Smooth muscle cell (in vitro differentiated cells): ENCODE measurements at regions not wholly inside any gene's neighbourhood (a gene's known extent, or its start where the extent isn't known, plus 50 kb on each side); places are given as distances from the start of the nearest gene placed in this dataset.
"Not testable (repeated sequence)": the region's sequence is repeated elsewhere in the genome, so short reads cannot be mapped to it uniquely, and the experiment has no call there.

Experiments used
- DNase-seq: peaks from one replicate; lab custom pipeline; 2025; ENCODE audit not compliant: unreplicated experiment; lab: John Stamatoyannopoulos, UW
- H2AFZ ChIP-seq: fragments of 200-600 bp; sonication (generic); 2 replicates; pipeline ENCODE4 v1.6.0; 2016; ENCODE audit warnings: antibody characterized with exemption, low read depth, mild to moderate bottlenecking
- H3F3A ChIP-seq: fragments of 200-600 bp; sonication (generic); 2 replicates; pipeline ENCODE4 v1.6.0; 2017; ENCODE audit warnings: antibody characterized with exemption, low read depth
- H3K27ac ChIP-seq: fragments of 200-600 bp; sonication (generic); 2 replicates; pipeline ENCODE4 v1.5.1; 2016; ENCODE audit warnings: low read depth, mild to moderate bottlenecking
- H3K27me3 ChIP-seq: fragments of 200-600 bp; sonication (generic); 2 replicates; pipeline ENCODE4 v1.6.1; 2016; ENCODE audit warnings: low read depth, mild to moderate bottlenecking
- H3K36me3 ChIP-seq: fragments of 200-600 bp; sonication (generic); 2 replicates; pipeline ENCODE4 v1.5.1; 2016; ENCODE audit warnings: low read depth
- H3K4me1 ChIP-seq: fragments of 200-600 bp; sonication (generic); 2 replicates; pipeline ENCODE4 v1.5.1; 2016; ENCODE audit warnings: low read depth
- H3K4me2 ChIP-seq: fragments of 200-600 bp; sonication (generic); 2 replicates; pipeline ENCODE4 v1.6.0; 2016; ENCODE audit warnings: mild to moderate bottlenecking
- H3K4me3 ChIP-seq: fragments of 200-600 bp; sonication (generic); 2 replicates; pipeline ENCODE4 v1.5.1; 2016; ENCODE audit warnings: mild to moderate bottlenecking
- H3K79me2 ChIP-seq: fragments of 200-600 bp; sonication (generic); 2 replicates; pipeline ENCODE4 v1.6.0; 2016; ENCODE audit warnings: low read depth, mild to moderate bottlenecking
- H3K9ac ChIP-seq: fragments of 200-600 bp; sonication (generic); 2 replicates; pipeline ENCODE4 v1.6.0; 2016; ENCODE audit warnings: low read depth
- H3K9me3 ChIP-seq: fragments of 200-600 bp; sonication (generic); replicated peaks from 2 replicates; pipeline ENCODE4 v1.5.1; 2016; ENCODE audit warnings: low read depth
- H4K20me1 ChIP-seq: fragments of 200-600 bp; sonication (generic); 2 replicates; pipeline ENCODE4 v1.6.0; 2016; ENCODE audit warnings: low read depth
- CTCF ChIP-seq: fragments of 200-600 bp; sonication (generic); IDR thresholded peaks from 2 replicates; pipeline ENCODE4 v1.5.1; 2017; ENCODE audit warnings: borderline replicate concordance, mild to moderate bottlenecking, antibody characterized with exemption; ENCODE audit not compliant: insufficient read depth, poor library complexity, severe bottlenecking
- WGBS: methylation state at CpG from one replicate; pipeline ENCODE4 v1.1.7; 2016; ENCODE audit warnings: low lambda C conversion rate; 5-methylcytosine and 5-hydroxymethylcytosine counted together

GRCh38 chr2:215828528-215829184 is 184.7 kb downstream of the MREG start:
- no peaks in the 10 kb centered on the region for H4K20me1 ChIP-seq
- H3K36me3 ChIP-seq, result no peaks in the 10 kb centered on the region
- H3K9ac ChIP-seq, result no peak overlapping the region
- WGBS, result 81% methylated on average over 10 of the region's 10 CpGs
- peaks cover 4% of the 10 kb centered on the region for H3K4me1 ChIP-seq
- peak; percentile 55 for TF ChIP-seq CTCF
- no peak for DNase-seq
- no peak overlapping the region for H3K4me3 ChIP-seq
- no peaks in the 10 kb centered on the region for H3K9me3 ChIP-seq
- no peaks in the 10 kb centered on the region for H3K27me3 ChIP-seq
- H3K27ac ChIP-seq, result peak overlapping the region; percentile 86
- no peaks in the 10 kb centered on the region for H3K79me2 ChIP-seq
- peaks cover 16% of the 10 kb centered on the region for H3F3A ChIP-seq
- no peak overlapping the region for H3K4me2 ChIP-seq
- H2AFZ ChIP-seq, result no peak overlapping the region

- Histone ChIP-seq H3K4me2 (peak overlapping the region; percentile 77), H3F3A (peaks cover 16% of the 10 kb centered on the region), H3K36me3 (no peaks in the 10 kb centered on the region), H3K27ac (peak overlapping the region; percentile 86), H4K20me1 (no peaks in the 10 kb centered on the region), H2AFZ (peak overlapping the region; percentile 77), H3K4me3 (peak overlapping the region; percentile 25), H3K4me1 (peaks cover 4% of the 10 kb centered on the region), H3K79me2 (no peaks in the 10 kb centered on the region), H3K9me3 (no peaks in the 10 kb centered on the region), H3K9ac (peak overlapping the region; percentile 18), H3K27me3 (no peaks in the 10 kb centered on the region)
- TF ChIP-seq CTCF, result no peak
- DNase-seq, result no peak
- WGBS, result 7% methylated on average over 8 of the region's 8 CpGs
These were observed 186.4 kb downstream of the MREG start for GRCh38 chr2:215826838-215827441.

GRCh38 chr2:215826376-215826775 is 187.0 kb downstream of the MREG start:
- Histone ChIP-seq H3K79me2 (no peaks in the 10 kb centered on the region), H3K9me3 (no peaks in the 10 kb centered on the region), H3K27me3 (no peaks in the 10 kb centered on the region), H3K9ac (peak overlapping the region; percentile 18), H3K27ac (peak overlapping the region; percentile 86), H3K36me3 (no peaks in the 10 kb centered on the region), H4K20me1 (no peaks in the 10 kb centered on the region), H3F3A (peaks cover 16% of the 10 kb centered on the region), H3K4me1 (peaks cover 4% of the 10 kb centered on the region), H3K4me2 (peak overlapping the region; percentile 77), H2AFZ (peak overlapping the region; percentile 77), H3K4me3 (no peak overlapping the region)
- no peak for TF ChIP-seq CTCF
- no peak for DNase-seq
- WGBS, result 23% methylated on average over 3 of the region's 3 CpGs

GRCh38 chr2:215825707-215826106 is 187.6 kb downstream of the MREG start:
- Histone ChIP-seq H3K9me3 (no peaks in the 10 kb centered on the region), H2AFZ (no peak overlapping the region), H3K27me3 (no peaks in the 10 kb centered on the region), H3K9ac (no peak overlapping the region), H3K36me3 (no peaks in the 10 kb centered on the region), H3K4me2 (peak overlapping the region; percentile 77), H3K27ac (peak overlapping the region; percentile 86), H3K4me1 (peaks cover 4% of the 10 kb centered on the region), H4K20me1 (no peaks in the 10 kb centered on the region), H3K4me3 (no peak overlapping the region), H3K79me2 (no peaks in the 10 kb centered on the region), H3F3A (peaks cover 16% of the 10 kb centered on the region)
- no peak for TF ChIP-seq CTCF
- DNase-seq, result no peak

GRCh38 chr2:215821298-215821697 is 192.1 kb downstream of the MREG start:
- not testable (repeated sequence) for H2AFZ ChIP-seq, H4K20me1 ChIP-seq, H3K36me3 ChIP-seq, H3K9ac ChIP-seq, H3K4me1 ChIP-seq, H3K27me3 ChIP-seq, DNase-seq, H3K79me2 ChIP-seq, H3K27ac ChIP-seq, H3K4me2 ChIP-seq, H3F3A ChIP-seq, H3K4me3 ChIP-seq, H3K9me3 ChIP-seq
- 97% methylated on average over 4 of the region's 4 CpGs for WGBS
